CD4-positive, alpha-beta T cell (primary cell): ENCODE measurements at regions not wholly inside any gene's neighbourhood (a gene's known extent, or its start where the extent isn't known, plus 50 kb on each side); places are given as distances from the start of the nearest gene placed in this dataset.

Experiments
- ATAC-seq: fragments of 200-7000 bp; cut with Tn5 transposase; one replicate; pipeline ENCODE4 v1.10.0; 2022; ENCODE audit warnings: mild to moderate bottlenecking; ENCODE audit not compliant: poor library complexity
- CTCF ChIA-PET: fragments of 350-600 bp; sonication (Branson Sonifier 250); formaldehyde crosslinking; loops from one replicate; lab custom pipeline; 2021; ENCODE audit warnings: antibody characterized with exemption, inconsistent platforms; lab: Charles Lee
- POLR2A ChIA-PET: fragments of 350-600 bp; sonication (Branson Sonifier 250); formaldehyde crosslinking; loops from one replicate; lab custom pipeline; 2021; ENCODE audit warnings: antibody characterized with exemption, inconsistent platforms; lab: Charles Lee
- DNase-seq, 14 experiments: peaks; one replicate each; pipeline ENCODE4 v3.0.0-alpha.2; 2013 to 2020; ENCODE audit warnings: mixed read lengths in 2 of 14
- H3K27ac ChIP-seq, 2 donors: one replicate each; pipeline versions ENCODE4 v1.5.1 to v1.7.0; 2013; ENCODE audit warnings: low read length in 2 of 2, low read depth in 1 of 2, mild to moderate bottlenecking in 1 of 2
- H3K27me3 ChIP-seq, 2 experiments: 1 replicate in 1 of 2; 2 replicates in 1 of 2; pipeline versions ENCODE4 v1.6.1 to v1.7.0; 2013; ENCODE audit warnings: low read length in 2 of 2, control low read depth in 1 of 2, mild to moderate bottlenecking in 1 of 2, moderate library complexity in 1 of 2; ENCODE audit not compliant: insufficient read depth in 2 of 2, control insufficient read depth in 1 of 2
- H3K36me3 ChIP-seq: one replicate; pipeline ENCODE4 v1.6.1; 2013; ENCODE audit warnings: low read length, control low read depth; ENCODE audit not compliant: insufficient read depth
- H3K4me1 ChIP-seq: one replicate; pipeline ENCODE4 v1.6.1; 2013; ENCODE audit warnings: low read length, control low read depth; ENCODE audit not compliant: insufficient read depth
- H3K4me3 ChIP-seq: one replicate; pipeline ENCODE4 v1.5.1; 2013; ENCODE audit warnings: mild to moderate bottlenecking, low read length, moderate library complexity
- H3K9me3 ChIP-seq, 2 experiments: 1 replicate in 1 of 2; 2 replicates in 1 of 2; pipeline versions ENCODE4 v1.6.1 to v1.7.0; 2013; ENCODE audit warnings: low read length in 2 of 2, mild to moderate bottlenecking in 2 of 2, control low read depth in 1 of 2, moderate library complexity in 1 of 2; ENCODE audit not compliant: control insufficient read depth in 1 of 2, insufficient read depth in 1 of 2
- H3K27ac Mint-ChIP-seq: one replicate; pipeline ENCODE4 v1.8.0; 2020; ENCODE audit warnings: mixed read lengths
- H3K27me3 Mint-ChIP-seq: one replicate; pipeline ENCODE4 v1.8.0; 2021; ENCODE audit warnings: mixed read lengths
- H3K36me3 Mint-ChIP-seq: one replicate; pipeline ENCODE4 v1.8.0; 2021; ENCODE audit warnings: low read depth, mixed read lengths
- H3K4me1 Mint-ChIP-seq: one replicate; pipeline ENCODE4 v1.8.0; 2021; ENCODE audit warnings: low read depth, mixed read lengths
- H3K4me3 Mint-ChIP-seq: one replicate; pipeline ENCODE4 v1.8.0; 2020; ENCODE audit warnings: mild to moderate bottlenecking, mixed read lengths
- H3K9me3 Mint-ChIP-seq: one replicate; pipeline ENCODE4 v1.8.0; 2020; ENCODE audit warnings: mixed read lengths
- intact Hi-C, 2 experiments: fragments of 100-400 bp; cut with DNase I in 1 of 2; cut with micrococcal nuclease in 1 of 2; formaldehyde crosslinking; loops; one replicate each; pipeline versions ENCODE4 v1.15.1 to v1.9.0; 2023 to 2025; cut with DNase I, micrococcal nuclease
- TF ChIP-seq, protein P1 (sequence below): fragments of 200-600 bp; IDR thresholded peaks from one replicate; pipeline ENCODE4 v1.8.0; 2022; ENCODE audit warnings: antibody characterized with exemption, mild to moderate bottlenecking

DNA sequence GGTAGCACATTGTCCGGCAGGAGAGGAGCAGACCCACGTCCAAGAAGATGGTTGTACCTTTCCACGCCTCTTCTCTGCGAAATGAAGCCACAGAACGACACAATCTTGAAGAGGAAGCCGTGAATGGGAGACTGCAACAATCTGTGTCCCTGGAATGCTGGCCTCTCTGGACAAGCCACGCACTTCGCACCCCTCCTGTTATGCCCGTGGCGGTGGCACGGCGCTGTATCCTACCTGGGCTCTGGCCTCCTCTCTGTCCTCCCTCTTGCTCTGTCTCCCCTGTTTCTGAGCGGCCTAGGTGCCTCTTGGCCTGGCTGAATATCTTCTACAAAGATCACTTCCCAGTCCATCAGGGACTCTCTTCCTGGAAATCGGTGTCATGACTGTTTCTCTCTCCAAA is 717.8 kb downstream of the KCNJ18 start:
- Histone ChIP-seq H3K9me3 (peaks cover 0 to 49% of the 10 kb centered on the region in 2 experiments), H3K4me3 (no peak overlapping the region), H3K27ac (no peak overlapping the region), H3K4me1 (no peaks in the 10 kb centered on the region), H3K36me3 (no peaks in the 10 kb centered on the region), H3K27me3 (no peaks in the 10 kb centered on the region)
- H3K27ac Mint-ChIP-seq = no peak overlapping the region
- H3K36me3 Mint-ChIP-seq = no peaks in the 10 kb centered on the region
- intact Hi-C loops = no loop called here
- CTCF ChIA-PET = no interaction called here
- no peaks in the 10 kb centered on the region for H3K4me1 Mint-ChIP-seq
- no peaks in the 10 kb centered on the region for H3K27me3 Mint-ChIP-seq
- H3K4me3 Mint-ChIP-seq = no peak overlapping the region
- DNase-seq (no peak), ATAC-seq (no peak)
- POLR2A ChIA-PET = no interaction called here
- TF ChIP-seq, protein P1, sequence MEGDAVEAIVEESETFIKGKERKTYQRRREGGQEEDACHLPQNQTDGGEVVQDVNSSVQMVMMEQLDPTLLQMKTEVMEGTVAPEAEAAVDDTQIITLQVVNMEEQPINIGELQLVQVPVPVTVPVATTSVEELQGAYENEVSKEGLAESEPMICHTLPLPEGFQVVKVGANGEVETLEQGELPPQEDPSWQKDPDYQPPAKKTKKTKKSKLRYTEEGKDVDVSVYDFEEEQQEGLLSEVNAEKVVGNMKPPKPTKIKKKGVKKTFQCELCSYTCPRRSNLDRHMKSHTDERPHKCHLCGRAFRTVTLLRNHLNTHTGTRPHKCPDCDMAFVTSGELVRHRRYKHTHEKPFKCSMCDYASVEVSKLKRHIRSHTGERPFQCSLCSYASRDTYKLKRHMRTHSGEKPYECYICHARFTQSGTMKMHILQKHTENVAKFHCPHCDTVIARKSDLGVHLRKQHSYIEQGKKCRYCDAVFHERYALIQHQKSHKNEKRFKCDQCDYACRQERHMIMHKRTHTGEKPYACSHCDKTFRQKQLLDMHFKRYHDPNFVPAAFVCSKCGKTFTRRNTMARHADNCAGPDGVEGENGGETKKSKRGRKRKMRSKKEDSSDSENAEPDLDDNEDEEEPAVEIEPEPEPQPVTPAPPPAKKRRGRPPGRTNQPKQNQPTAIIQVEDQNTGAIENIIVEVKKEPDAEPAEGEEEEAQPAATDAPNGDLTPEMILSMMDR = no peak
- H3K9me3 Mint-ChIP-seq = peaks cover 5% of the 10 kb centered on the region

GRCh38 chr17:22411185-22411784 is 719.0 kb downstream of the KCNJ18 start:
- DNase-seq (no peak), ATAC-seq (no peak)
- no peaks in the 10 kb centered on the region for H3K36me3 ChIP-seq
- no peak overlapping the region for H3K4me3 ChIP-seq
- H3K27me3 ChIP-seq = no peaks in the 10 kb centered on the region
- Mint-ChIP-seq H3K4me3 (no peak overlapping the region), H3K4me1 (no peaks in the 10 kb centered on the region), H3K9me3 (peaks cover 8% of the 10 kb centered on the region), H3K27ac (no peak overlapping the region), H3K36me3 (no peaks in the 10 kb centered on the region), H3K27me3 (no peaks in the 10 kb centered on the region)
- no peak overlapping the region for H3K27ac ChIP-seq
- CTCF ChIA-PET = no interaction called here
- POLR2A ChIA-PET = no interaction called here
- intact Hi-C loops = no loop called here
- H3K9me3 ChIP-seq = peaks cover 0 to 49% of the 10 kb centered on the region in 2 experiments
- TF ChIP-seq, protein P1 = no peak
- H3K4me1 ChIP-seq = no peaks in the 10 kb centered on the region

DNA sequence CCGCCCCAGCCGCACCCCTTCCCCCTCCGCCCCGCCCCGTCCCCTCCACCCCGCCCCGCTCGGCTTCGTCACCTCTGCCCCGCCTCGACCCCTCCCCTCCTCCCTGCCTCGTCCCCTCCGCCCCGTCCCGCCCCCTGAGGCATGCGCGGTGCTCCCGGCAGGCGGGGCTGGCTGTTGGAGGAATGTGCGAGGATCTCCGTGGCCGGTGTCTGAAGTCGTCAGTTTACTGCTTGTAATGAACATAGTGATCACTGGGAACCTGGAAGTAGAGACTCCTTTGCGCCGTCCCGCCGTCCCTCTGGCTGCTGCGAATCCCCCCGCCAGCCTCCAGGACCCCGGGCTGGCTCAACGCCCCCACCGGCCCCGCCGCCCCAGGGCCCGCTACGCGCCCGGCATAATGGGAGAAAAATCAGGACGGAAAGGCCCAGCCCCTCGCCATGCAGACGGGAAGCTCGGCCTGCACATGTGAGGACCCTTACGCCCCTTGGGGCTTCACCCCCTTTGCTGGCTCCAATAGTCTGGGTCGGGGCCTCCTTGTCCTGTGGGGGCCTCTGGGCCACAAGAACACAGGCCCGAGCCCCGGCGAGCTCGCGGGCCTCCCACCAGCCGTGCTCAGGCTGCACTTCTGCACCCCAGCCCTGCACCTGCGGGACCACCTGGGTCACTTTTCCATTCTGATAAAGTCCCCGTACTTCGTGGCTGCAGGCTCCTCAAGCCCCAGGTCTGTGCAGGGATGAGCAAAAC is 743.1 kb downstream of the KCNJ18 start:
- Mint-ChIP-seq H3K36me3 (no peaks in the 10 kb centered on the region), H3K27ac (no peak overlapping the region), H3K9me3 (peaks cover 28% of the 10 kb centered on the region), H3K4me1 (no peaks in the 10 kb centered on the region), H3K4me3 (no peak overlapping the region), H3K27me3 (no peaks in the 10 kb centered on the region)
- TF ChIP-seq, protein P1 = no peak
- POLR2A ChIA-PET = no interaction called here
- CTCF ChIA-PET = no interaction called here
- DNase-seq (no peak), ATAC-seq (no peak)
- H3K4me3 ChIP-seq = no peak overlapping the region
- intact Hi-C loops = no loop called here
- no peaks in the 10 kb centered on the region for H3K36me3 ChIP-seq
- H3K9me3 ChIP-seq = peaks cover 4 to 12% of the 10 kb centered on the region in 2 experiments
- H3K27ac ChIP-seq = no peak overlapping the region
- no peaks in the 10 kb centered on the region for H3K4me1 ChIP-seq
- no peaks in the 10 kb centered on the region for H3K27me3 ChIP-seq
